Mammary epithelial cell (primary cell): ENCODE measurements at regions not wholly inside any gene's neighbourhood (a gene's known extent, or its start where the extent isn't known, plus 50 kb on each side); places are given as distances from the start of the nearest gene placed in this dataset.

Experiments
- CTCF ChIP-seq, 2 donors: IDR thresholded peaks in 1 of 2; conservative IDR thresholded peaks in 1 of 2; 2 replicates each; pipeline ENCODE4 v1.5.1; 2011 to 2012; ENCODE audit warnings: inconsistent platforms in 2 of 2, low read length in 2 of 2, mild to moderate bottlenecking in 2 of 2, control low read depth in 1 of 2, low read depth in 1 of 2; ENCODE audit not compliant: insufficient read depth in 1 of 2; ENCODE audit errors: extremely low read depth in 1 of 2
- EZH2 ChIP-seq: IDR thresholded peaks from 2 replicates; pipeline ENCODE4 v1.6.1; 2012; ENCODE audit warnings: low read length, inconsistent platforms, borderline replicate concordance

DNA sequence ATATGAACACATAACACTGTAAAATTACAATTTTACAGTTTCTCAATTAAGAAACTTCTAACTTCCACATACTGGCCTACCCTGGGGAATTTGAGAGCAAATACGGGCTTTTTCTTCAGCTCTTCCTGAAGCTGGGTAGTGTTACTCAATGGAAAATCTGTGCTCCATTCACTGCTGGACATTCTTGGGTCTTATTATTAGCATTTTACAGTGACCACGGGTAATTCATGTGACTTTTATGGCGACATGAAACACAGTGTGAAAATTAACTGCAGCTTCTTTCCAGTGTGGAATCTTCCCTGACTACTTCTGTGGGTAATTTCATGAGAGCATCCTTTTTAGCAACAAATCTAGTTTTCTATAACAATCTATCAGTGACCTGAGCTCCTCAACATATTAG, 423.7 kb upstream of the ANO5 start:
- no peak for TF ChIP-seq CTCF (conservative IDR thresholded peaks at IDR 0.05 in 1 of 2, IDR thresholded peaks at IDR 0.05 in 1 of 2; ENCODE audit: extremely low read depth in 1 of 2, insufficient read depth in 1 of 2, low read depth in 1 of 2, low read length in 2 of 2)
- TF ChIP-seq EZH2 = no peak
